ENCODE measurements at regions not wholly inside any gene's neighbourhood (a gene's known extent, or its start where the extent isn't known, plus 50 kb on each side); places are given as distances from the start of the nearest gene placed in this dataset.
A peak's percentile ranks its signal among the peaks of the same experiment; 100 is the strongest.

- ATAC-seq: 0 out of 6 replicates have a peak, but pooled peaks of 1 of the 2 experiments have one; percentile 39
Measured at GRCh38 chr4:11805842-11806241, 377.1 kb upstream of the HS3ST1 start.

DNA sequence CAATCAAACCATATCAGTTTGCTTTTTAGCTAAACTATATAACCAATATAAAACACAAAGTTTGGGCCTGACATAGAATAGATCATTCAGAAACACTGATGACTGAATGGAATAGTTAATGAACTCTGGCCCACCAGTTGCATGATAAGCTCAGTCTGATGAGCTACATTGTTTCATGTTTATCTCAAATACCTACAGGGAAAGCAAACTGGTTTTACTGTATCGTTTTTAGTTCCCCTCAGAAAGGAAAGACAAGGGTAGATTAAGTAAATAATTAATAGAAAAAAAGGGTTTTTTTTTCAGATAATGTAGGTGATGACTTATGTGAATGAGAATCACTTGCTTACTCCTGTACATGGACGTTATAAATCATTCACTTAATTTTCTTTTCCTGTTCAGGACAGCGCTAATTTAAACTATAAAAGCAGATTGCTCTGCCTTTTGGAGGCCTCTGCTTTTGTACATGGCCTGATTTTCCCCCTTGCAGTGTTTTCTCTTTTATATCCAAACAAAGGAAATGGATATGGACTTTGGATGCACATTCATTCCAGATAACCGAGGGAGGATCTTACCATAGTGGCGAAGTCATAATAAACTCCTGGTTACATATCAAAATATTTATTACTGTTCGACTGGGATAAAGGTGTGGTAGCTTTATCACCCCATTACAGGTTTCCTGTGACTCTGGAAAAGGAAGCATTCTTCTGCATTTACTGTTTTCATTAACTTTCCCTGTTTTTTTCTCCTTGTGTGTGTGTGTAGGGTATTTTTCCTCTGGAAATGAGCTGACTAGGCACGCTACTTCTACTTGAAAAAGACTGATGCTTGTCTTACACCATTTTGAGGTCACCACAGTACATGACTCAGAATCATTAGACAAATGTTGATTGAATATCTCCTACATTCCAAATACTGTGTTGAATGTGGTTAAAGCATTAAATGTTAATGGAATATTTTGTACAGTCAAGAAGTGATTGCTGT, 373.1 kb upstream of the HS3ST1 start:
- CTCF ChIA-PET: no interaction called here
- FAIRE-seq (no peak), ATAC-seq (no peak)

More at GRCh38 chr4:11805842-11806241, 377.1 kb upstream of the HS3ST1 start:
- H3K4me2 ChIP-seq: no peak overlapping the region
- H3K4me3 ChIP-seq: no peak overlapping the region
- DNase-seq (ENCODE audit: low read depth in 1 of 2, low spot score in 1 of 2) (peak; percentile 2 to 20), FAIRE-seq (no peak)
- CTCF ChIA-PET: interaction anchor here (1.4 kb wide), 1 partner anchor 76 kb away, joined by 3 read pairs; no protein-coding TSS in a partner anchor
- 0% methylated on average over 1 of the region's 1 CpG for WGBS (ENCODE audit: missing lambda C conversion rate)
- H3K4me1 ChIP-seq: no peaks in the 10 kb centered on the region
- POLR2A ChIA-PET: no interaction called here
- no peak overlapping the region for H3K27ac ChIP-seq
- no peaks in the 10 kb centered on the region for H3K9me3 ChIP-seq
- TF ChIP-seq EP300 (IDR thresholded peaks at IDR 0.05) (no peak), CBX2 (IDR thresholded peaks at IDR 0.05; ENCODE audit: borderline replicate concordance, low read depth) (no peak), KDM1A (IDR thresholded peaks at IDR 0.05; ENCODE audit: low read depth) (no peak), REST (IDR thresholded peaks at IDR 0.05) (no peak), RAD21 (conservative IDR thresholded peaks at IDR 0.05 in 1 of 2, IDR thresholded peaks at IDR 0.05 in 1 of 2) (peak in 1 of 2 experiments; percentile 23; a peak in 2 of 5 replicates)
- TF ChIP-seq, protein P1, sequence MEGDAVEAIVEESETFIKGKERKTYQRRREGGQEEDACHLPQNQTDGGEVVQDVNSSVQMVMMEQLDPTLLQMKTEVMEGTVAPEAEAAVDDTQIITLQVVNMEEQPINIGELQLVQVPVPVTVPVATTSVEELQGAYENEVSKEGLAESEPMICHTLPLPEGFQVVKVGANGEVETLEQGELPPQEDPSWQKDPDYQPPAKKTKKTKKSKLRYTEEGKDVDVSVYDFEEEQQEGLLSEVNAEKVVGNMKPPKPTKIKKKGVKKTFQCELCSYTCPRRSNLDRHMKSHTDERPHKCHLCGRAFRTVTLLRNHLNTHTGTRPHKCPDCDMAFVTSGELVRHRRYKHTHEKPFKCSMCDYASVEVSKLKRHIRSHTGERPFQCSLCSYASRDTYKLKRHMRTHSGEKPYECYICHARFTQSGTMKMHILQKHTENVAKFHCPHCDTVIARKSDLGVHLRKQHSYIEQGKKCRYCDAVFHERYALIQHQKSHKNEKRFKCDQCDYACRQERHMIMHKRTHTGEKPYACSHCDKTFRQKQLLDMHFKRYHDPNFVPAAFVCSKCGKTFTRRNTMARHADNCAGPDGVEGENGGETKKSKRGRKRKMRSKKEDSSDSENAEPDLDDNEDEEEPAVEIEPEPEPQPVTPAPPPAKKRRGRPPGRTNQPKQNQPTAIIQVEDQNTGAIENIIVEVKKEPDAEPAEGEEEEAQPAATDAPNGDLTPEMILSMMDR (IDR thresholded peaks at IDR 0.05): peak; percentile 25; the same call in 2 of the 3 replicates

DNA sequence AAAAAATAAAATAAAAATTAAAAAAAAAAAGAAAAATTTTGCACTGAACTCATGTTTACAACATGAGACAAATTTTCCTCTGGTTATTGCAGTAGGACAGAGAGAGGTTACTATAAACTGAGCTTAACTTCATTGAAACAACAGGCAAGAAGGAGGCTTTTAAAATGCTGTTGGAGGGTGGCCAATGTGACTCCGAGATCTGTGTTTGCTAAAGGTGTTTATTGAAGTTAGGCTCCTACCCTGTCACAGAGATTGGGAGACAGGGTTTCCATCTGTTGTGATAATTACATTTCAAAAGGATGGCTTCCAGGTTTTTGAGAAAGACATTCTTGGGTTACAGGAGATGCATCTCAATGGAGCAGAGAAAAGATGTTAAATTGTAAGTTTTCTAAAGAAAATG, 370.5 kb upstream of the HS3ST1 start:
- Histone ChIP-seq H3K9me3 (no peaks in the 10 kb centered on the region), H3K4me3 (no peak overlapping the region), H3K4me2 (no peak overlapping the region), H3K27ac (no peak overlapping the region), H3K4me1 (no peaks in the 10 kb centered on the region)
- DNase-seq (ENCODE audit: low read depth in 1 of 2, low spot score in 1 of 2) (no peak), ATAC-seq (no peak), FAIRE-seq (no peak)
- no peak for TF ChIP-seq RARB (CRISPR knock-in tag; IDR thresholded peaks at IDR 0.05)
- no peak for TF ChIP-seq CHD4 (IDR thresholded peaks at IDR 0.05; ENCODE audit: borderline replicate concordance)
- no peak for TF ChIP-seq CBX2 (IDR thresholded peaks at IDR 0.05; ENCODE audit: borderline replicate concordance, low read depth)
- TF ChIP-seq HEYL (CRISPR knock-in tag; IDR thresholded peaks at IDR 0.05): no peak
- TF ChIP-seq HOXA7 (CRISPR knock-in tag; IDR thresholded peaks at IDR 0.05): no peak
- TF ChIP-seq, protein P1 (IDR thresholded peaks at IDR 0.05): no peak
- no peak for TF ChIP-seq MYC (IDR thresholded peaks at IDR 0.05; ENCODE audit: borderline replicate concordance, low read length)
- no peak for TF ChIP-seq JUNB (IDR thresholded peaks at IDR 0.05)
- no peak for TF ChIP-seq CEBPB (IDR thresholded peaks at IDR 0.05)
- no peak for TF ChIP-seq FOSL2 (IDR thresholded peaks at IDR 0.05)
- TF ChIP-seq FOSL2 (CRISPR knock-in tag; IDR thresholded peaks at IDR 0.05): no peak
- TF ChIP-seq TP53 (CRISPR knock-in tag; IDR thresholded peaks at IDR 0.05): no peak
- ChIA-PET CTCF (no interaction called here), POLR2A (no interaction called here)
- 5% methylated on average over 1 of the region's 1 CpG for WGBS (ENCODE audit: missing lambda C conversion rate)

More for the DNA sequence above, 373.1 kb upstream of the HS3ST1 start:
- Histone ChIP-seq H3K4me3 (no peak overlapping the region), H3K9me3 (no peaks in the 10 kb centered on the region), H3K27ac (no peak overlapping the region), H3K4me2 (no peak overlapping the region), H3K4me1 (no peaks in the 10 kb centered on the region)
- peak in 1 of 2 experiments; percentile 0 for DNase-seq (ENCODE audit: low read depth in 1 of 2, low spot score in 1 of 2)
- POLR2A ChIA-PET: no interaction called here
- 18% methylated on average over 7 of the region's 7 CpGs for WGBS (ENCODE audit: missing lambda C conversion rate)
- TF ChIP-seq EHF (CRISPR knock-in tag; IDR thresholded peaks at IDR 0.05): no peak
- TF ChIP-seq RFX5 (IDR thresholded peaks at IDR 0.05): no peak
- TF ChIP-seq BHLHE40 (IDR thresholded peaks at IDR 0.05; ENCODE audit: low read depth, low read length): no peak
- no peak for TF ChIP-seq NR3C1 (IDR thresholded peaks at IDR 0.05)
